Sciatic nerve (tissue), 2 donors: ENCODE measurements at regions not wholly inside any gene's neighbourhood (a gene's known extent, or its start where the extent isn't known, plus 50 kb on each side); places are given as distances from the start of the nearest gene placed in this dataset.

Source experiments
- ATAC-seq: fragments of 200-7000 bp; cut with Tn5 transposase; one replicate; pipeline ENCODE4 v1.9.1; 2020; ENCODE audit warnings: mild to moderate bottlenecking, moderate library complexity
- DNase-seq: peaks from one replicate; pipeline ENCODE4 v3.0.0-alpha.2; 2020; ENCODE audit warnings: low spot score
- intact Hi-C: fragments of 100-400 bp; cut with DNase I; formaldehyde crosslinking; loops from one replicate; pipeline ENCODE4 v1.14.2; 2022
- donor health status: DM: no; HTN: no; CAD: no.
- donor health status: DM: no; HTN: no; CAD: no.

GRCh38 chr6:78808933-78809332 lies 58.4 kb upstream of the IRAK1BP1 start:
- ATAC-seq (no peak), DNase-seq (no peak)
- intact Hi-C loops = no loop called here

GRCh38 chr6:78810146-78810545 lies 57.2 kb upstream of the IRAK1BP1 start:
- ATAC-seq (no peak), DNase-seq (no peak)
- intact Hi-C loops = no loop called here

GRCh38 chr6:78810698-78811097 lies 56.7 kb upstream of the IRAK1BP1 start:
- DNase-seq (no peak), ATAC-seq (no peak)
- intact Hi-C loops = no loop called here
